GM23338 (cell line): ENCODE measurements at regions not wholly inside any gene's neighbourhood (a gene's known extent, or its start where the extent isn't known, plus 50 kb on each side); places are given as distances from the start of the nearest gene placed in this dataset.

ENCODE experiments used
- ATAC-seq: fragments of 200-7000 bp; cut with Tn5 transposase; 3 replicates; pipeline ENCODE4 v1.9.1; 2020
- DNase-seq: peaks from one replicate; pipeline ENCODE4 v3.0.0-alpha.2; 2015; ENCODE audit warnings: low spot score
- H2AFZ ChIP-seq: fragments of 200-600 bp; sonication (generic); 2 replicates; pipeline ENCODE4 v1.8.0; 2016; ENCODE audit warnings: antibody characterized with exemption, mild to moderate bottlenecking, moderate library complexity
- H3F3A ChIP-seq: fragments of 200-600 bp; sonication (generic); replicated peaks from 2 replicates; pipeline ENCODE4 v1.8.0; 2017; ENCODE audit warnings: antibody characterized with exemption, mixed run types, low read depth
- H3K27ac ChIP-seq: fragments of 200-600 bp; sonication (generic); 2 replicates; pipeline ENCODE4 v1.6.1; 2016; ENCODE audit warnings: low read depth
- H3K27me3 ChIP-seq: fragments of 200-600 bp; sonication (generic); 2 replicates; pipeline ENCODE4 v1.8.0; 2016; ENCODE audit warnings: mild to moderate bottlenecking, mixed run types, moderate library complexity; ENCODE audit not compliant: insufficient read depth
- H3K36me3 ChIP-seq: fragments of 200-600 bp; sonication (generic); 2 replicates; pipeline ENCODE4 v1.8.0; 2016; ENCODE audit warnings: mild to moderate bottlenecking; ENCODE audit not compliant: insufficient read depth
- H3K4me1 ChIP-seq: fragments of 200-600 bp; sonication (generic); 2 replicates; pipeline ENCODE4 v1.8.0; 2016; ENCODE audit warnings: mild to moderate bottlenecking, moderate library complexity; ENCODE audit not compliant: insufficient read depth
- H3K4me2 ChIP-seq: fragments of 200-600 bp; sonication (generic); 2 replicates; pipeline ENCODE4 v1.7.1; 2017; ENCODE audit warnings: mixed run types
- H3K4me3 ChIP-seq: fragments of 200-600 bp; sonication (generic); 2 replicates; pipeline ENCODE4 v1.6.1; 2016; ENCODE audit warnings: mixed run types
- H3K79me2 ChIP-seq: fragments of 200-600 bp; sonication (generic); replicated peaks from 2 replicates; pipeline ENCODE4 v1.8.0; 2017; ENCODE audit warnings: mild to moderate bottlenecking; ENCODE audit not compliant: insufficient read depth
- H3K9me2 ChIP-seq: fragments of 200-600 bp; sonication (generic); 2 replicates; pipeline ENCODE4 v1.8.0; 2017; ENCODE audit not compliant: insufficient read depth
- H4K20me1 ChIP-seq: fragments of 200-600 bp; sonication (generic); replicated peaks from 2 replicates; pipeline ENCODE4 v1.8.0; 2017; ENCODE audit warnings: mild to moderate bottlenecking; ENCODE audit not compliant: insufficient read depth
- H3K27ac Mint-ChIP-seq: 2 replicates; pipeline ENCODE4 v1.8.0; 2020; ENCODE audit warnings: inconsistent platforms, mild to moderate bottlenecking, moderate library complexity, mixed read lengths
- H3K27me3 Mint-ChIP-seq: 3 replicates; pipeline ENCODE4 v1.8.0; 2022; ENCODE audit warnings: low read depth, mild to moderate bottlenecking, moderate library complexity, mixed read lengths, inconsistent platforms; ENCODE audit not compliant: insufficient read depth, poor library complexity
- H3K36me3 Mint-ChIP-seq: 3 replicates; pipeline ENCODE4 v1.8.0; 2021; ENCODE audit warnings: low read depth, mild to moderate bottlenecking, inconsistent platforms, moderate library complexity, mixed read lengths
- H3K4me1 Mint-ChIP-seq: 3 replicates; pipeline ENCODE4 v1.8.0; 2020; ENCODE audit warnings: mild to moderate bottlenecking, inconsistent platforms, mixed read lengths
- H3K4me3 Mint-ChIP-seq: 3 replicates; pipeline ENCODE4 v1.8.0; 2021; ENCODE audit warnings: moderate library complexity, mild to moderate bottlenecking, inconsistent platforms, mixed read lengths
- H3K9me3 Mint-ChIP-seq: 3 replicates; pipeline ENCODE4 v1.8.0; 2020; ENCODE audit warnings: moderate library complexity, mild to moderate bottlenecking, inconsistent platforms, mixed read lengths
- EZH2 ChIP-seq: fragments of 200-600 bp; sonication (generic); IDR thresholded peaks from one replicate; pipeline ENCODE4 v1.8.0; 2017; ENCODE audit warnings: antibody characterized with exemption, mild to moderate bottlenecking, low read depth; ENCODE audit not compliant: unreplicated experiment
- EZH2phosphoT487 ChIP-seq: fragments of 200-600 bp; sonication (generic); IDR thresholded peaks from one replicate; pipeline ENCODE4 v1.8.1; 2018; ENCODE audit warnings: antibody characterized with exemption; ENCODE audit not compliant: unreplicated experiment
- JUNB ChIP-seq: IDR thresholded peaks from one replicate; pipeline ENCODE4 v1.6.1; 2016; ENCODE audit warnings: antibody characterized with exemption; ENCODE audit not compliant: unreplicated experiment
- ZNF462 ChIP-seq: fragments of 250-450 bp; sonication (Bioruptor Pico); IDR thresholded peaks from 2 replicates; pipeline ENCODE4 v1.5.0; 2020; ENCODE audit warnings: mild to moderate bottlenecking, moderate library complexity

GRCh38 chr11:107157809-107158187 lies 139.5 kb upstream of the GUCY1A2 start (continued):
- TF ChIP-seq ZNF462 (CRISPR knock-in tag) (no peak), EZH2 (no peak)

GRCh38 chr11:107157146-107157808 lies 139.0 kb upstream of the GUCY1A2 start:
- H3K27me3 Mint-ChIP-seq, result no peaks in the 10 kb centered on the region
- peaks cover 11% of the 10 kb centered on the region for H3K4me1 Mint-ChIP-seq

More at GRCh38 chr11:107157146-107157808, 139.0 kb upstream of the GUCY1A2 start:
- Mint-ChIP-seq H3K9me3 (no peaks in the 10 kb centered on the region), H3K4me3 (no peak overlapping the region), H3K27ac (peak overlapping the region; percentile 47), H3K36me3 (no peaks in the 10 kb centered on the region)
- Histone ChIP-seq H4K20me1 (no peaks in the 10 kb centered on the region), H3K79me2 (no peaks in the 10 kb centered on the region), H2AFZ (peak overlapping the region; percentile 44; the same call in 1 of the 2 replicates), H3K9me2 (no peaks in the 10 kb centered on the region), H3K4me3 (no peak overlapping the region), H3K4me1 (0 out of 2 replicates have a peak, but pooled peaks cover 4% of the 10 kb centered on the region), H3K36me3 (no peaks in the 10 kb centered on the region), H3K4me2 (no peak overlapping the region), H3K27me3 (no peaks in the 10 kb centered on the region), H3F3A (no peaks in the 10 kb centered on the region), H3K27ac (no peak overlapping the region)
- peak; percentile 15; the same call in 1 of the 2 replicates for TF ChIP-seq ZNF462 (CRISPR knock-in tag)
- no peak for TF ChIP-seq JUNB
- no peak for TF ChIP-seq EZH2phosphoT487
- peak; percentile 59 for DNase-seq
- ATAC-seq, result peak; percentile 65
